ENCODE measurements at regions not wholly inside any gene's neighbourhood (a gene's known extent, or its start where the extent isn't known, plus 50 kb on each side); places are given as distances from the start of the nearest gene placed in this dataset.

DNA sequence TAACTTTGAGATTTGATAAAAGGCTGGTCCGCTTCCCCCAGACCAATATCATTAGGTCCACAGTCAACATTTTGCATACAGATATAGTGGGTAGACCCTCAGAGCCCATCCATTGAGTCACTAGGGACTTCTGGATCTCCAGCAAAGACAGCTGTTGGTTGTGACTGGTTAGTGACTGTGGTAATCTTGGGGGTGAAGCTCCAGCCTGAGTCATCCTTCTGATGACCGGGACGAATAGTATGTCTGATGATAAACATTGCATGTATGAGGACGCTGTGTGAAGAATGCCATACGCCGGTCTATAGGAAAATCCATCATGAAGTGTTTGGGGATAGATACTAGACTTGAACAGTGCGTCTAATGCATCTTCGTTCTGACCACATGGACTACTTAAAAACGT is 307.0 kb downstream of the UQCRFS1 start:
- no peak for TF ChIP-seq POLR2A (IDR thresholded peaks at IDR 0.05)
- TF ChIP-seq, protein P1, sequence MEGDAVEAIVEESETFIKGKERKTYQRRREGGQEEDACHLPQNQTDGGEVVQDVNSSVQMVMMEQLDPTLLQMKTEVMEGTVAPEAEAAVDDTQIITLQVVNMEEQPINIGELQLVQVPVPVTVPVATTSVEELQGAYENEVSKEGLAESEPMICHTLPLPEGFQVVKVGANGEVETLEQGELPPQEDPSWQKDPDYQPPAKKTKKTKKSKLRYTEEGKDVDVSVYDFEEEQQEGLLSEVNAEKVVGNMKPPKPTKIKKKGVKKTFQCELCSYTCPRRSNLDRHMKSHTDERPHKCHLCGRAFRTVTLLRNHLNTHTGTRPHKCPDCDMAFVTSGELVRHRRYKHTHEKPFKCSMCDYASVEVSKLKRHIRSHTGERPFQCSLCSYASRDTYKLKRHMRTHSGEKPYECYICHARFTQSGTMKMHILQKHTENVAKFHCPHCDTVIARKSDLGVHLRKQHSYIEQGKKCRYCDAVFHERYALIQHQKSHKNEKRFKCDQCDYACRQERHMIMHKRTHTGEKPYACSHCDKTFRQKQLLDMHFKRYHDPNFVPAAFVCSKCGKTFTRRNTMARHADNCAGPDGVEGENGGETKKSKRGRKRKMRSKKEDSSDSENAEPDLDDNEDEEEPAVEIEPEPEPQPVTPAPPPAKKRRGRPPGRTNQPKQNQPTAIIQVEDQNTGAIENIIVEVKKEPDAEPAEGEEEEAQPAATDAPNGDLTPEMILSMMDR (IDR thresholded peaks at IDR 0.05): no peak
